Neural cell (in vitro differentiated cells): ENCODE measurements at regions not wholly inside any gene's neighbourhood (a gene's known extent, or its start where the extent isn't known, plus 50 kb on each side); places are given as distances from the start of the nearest gene placed in this dataset.

ENCODE experiments used
- POLR2AphosphoS5 ChIP-seq: IDR thresholded peaks from 2 replicates; pipeline ENCODE4 v1.6.1; 2012
- REST ChIP-seq: IDR thresholded peaks from 2 replicates; pipeline ENCODE4 v1.6.1; 2012; ENCODE audit warnings: borderline replicate concordance
- TF ChIP-seq, protein P1 (sequence below): fragments of 450-650 bp; IDR thresholded peaks from 2 replicates; pipeline ENCODE4 v1.5.1; 2014; ENCODE audit warnings: antibody characterized with exemption, mild to moderate bottlenecking, moderate library complexity; ENCODE audit not compliant: poor library complexity, severe bottlenecking

GRCh38 chr3:76010252-76010651 lies 224.9 kb upstream of the ZNF717 start:
- TF ChIP-seq REST (no peak), POLR2AphosphoS5 (no peak)
- TF ChIP-seq, protein P1, sequence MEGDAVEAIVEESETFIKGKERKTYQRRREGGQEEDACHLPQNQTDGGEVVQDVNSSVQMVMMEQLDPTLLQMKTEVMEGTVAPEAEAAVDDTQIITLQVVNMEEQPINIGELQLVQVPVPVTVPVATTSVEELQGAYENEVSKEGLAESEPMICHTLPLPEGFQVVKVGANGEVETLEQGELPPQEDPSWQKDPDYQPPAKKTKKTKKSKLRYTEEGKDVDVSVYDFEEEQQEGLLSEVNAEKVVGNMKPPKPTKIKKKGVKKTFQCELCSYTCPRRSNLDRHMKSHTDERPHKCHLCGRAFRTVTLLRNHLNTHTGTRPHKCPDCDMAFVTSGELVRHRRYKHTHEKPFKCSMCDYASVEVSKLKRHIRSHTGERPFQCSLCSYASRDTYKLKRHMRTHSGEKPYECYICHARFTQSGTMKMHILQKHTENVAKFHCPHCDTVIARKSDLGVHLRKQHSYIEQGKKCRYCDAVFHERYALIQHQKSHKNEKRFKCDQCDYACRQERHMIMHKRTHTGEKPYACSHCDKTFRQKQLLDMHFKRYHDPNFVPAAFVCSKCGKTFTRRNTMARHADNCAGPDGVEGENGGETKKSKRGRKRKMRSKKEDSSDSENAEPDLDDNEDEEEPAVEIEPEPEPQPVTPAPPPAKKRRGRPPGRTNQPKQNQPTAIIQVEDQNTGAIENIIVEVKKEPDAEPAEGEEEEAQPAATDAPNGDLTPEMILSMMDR = no peak
